ENCODE measurements at regions not wholly inside any gene's neighbourhood (a gene's known extent, or its start where the extent isn't known, plus 50 kb on each side); places are given as distances from the start of the nearest gene placed in this dataset.

DNA sequence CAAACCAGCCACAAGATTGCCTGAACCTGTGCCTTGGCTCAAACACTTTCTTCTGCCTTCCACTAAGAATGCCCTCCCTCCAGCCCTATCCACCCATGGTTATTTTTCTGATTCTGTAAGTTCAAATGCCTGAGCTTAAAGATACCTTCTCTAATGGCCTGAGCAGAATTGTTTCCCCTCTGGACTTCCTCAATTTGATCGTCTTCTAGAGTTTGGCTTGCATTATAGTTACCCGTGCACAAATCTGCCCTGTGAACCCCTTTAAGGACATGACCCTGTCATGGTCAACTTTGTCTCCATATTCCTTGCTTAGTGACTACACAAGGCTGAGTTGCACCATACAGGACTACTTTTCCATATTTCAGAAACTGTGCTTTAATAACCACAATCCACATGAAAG, 481.0 kb downstream of the FOXO1 start:
- H3K36me3 ChIP-seq (ENCODE audit: control insufficient read depth in 2 of 2, insufficient read depth in 2 of 2, low read length in 1 of 2): no peaks in the 10 kb centered on the region
- no peaks in the 10 kb centered on the region for H3K79me2 ChIP-seq (ENCODE audit: control insufficient read depth, insufficient read depth, low read length)
- intact Hi-C loops (cut with micrococcal nuclease; ENCODE audit: unreplicated experiment): no loop called here
- no peak overlapping the region for H3K4me3 ChIP-seq
- WGBS (ENCODE audit: insufficient coverage, insufficient replicate concordance, low lambda C conversion rate, missing lambda C conversion rate): 14% methylated on average over 2 of the region's 2 CpGs
- no peak overlapping the region for H3K27ac ChIP-seq (ENCODE audit: control insufficient read depth, insufficient read depth)
- POLR2A ChIA-PET: no interaction called here
- RAD21 ChIA-PET (ENCODE audit: unreplicated experiment): no interaction called here
- H3K4me1 ChIP-seq (ENCODE audit: control insufficient read depth, insufficient read depth, low read length): no peaks in the 10 kb centered on the region
- peak; percentile 38; the same call in 1 of the 2 replicates for TF ChIP-seq SPI1 (IDR thresholded peaks at IDR 0.05; ENCODE audit: borderline replicate concordance, insufficient read depth, low read depth, low read length)
- no peak for TF ChIP-seq YBX1 (IDR thresholded peaks at IDR 0.05)
- TF ChIP-seq RUNX3 (IDR thresholded peaks at IDR 0.05; ENCODE audit: low read length): 0 out of 2 replicates have a peak, but pooled peaks have one; percentile 7
- no TSS peak for BruUV-seq (replicated peaks)
- CTCF ChIA-PET: interaction anchor here (0.6 kb wide), 1 partner anchor 247 kb away, joined by 3 read pairs; no protein-coding TSS in a partner anchor
- no peak for DNase-seq (ENCODE audit: low read depth, low spot score)
- H2AFZ ChIP-seq (ENCODE audit: control insufficient read depth, low read depth, low read length): no peak overlapping the region
- no peaks in the 10 kb centered on the region for H3K9me3 ChIP-seq (replicated peaks; ENCODE audit: control insufficient read depth, insufficient read depth, low read length)
- SMC1A ChIA-PET (ENCODE audit: uncharacterized antibody, unreplicated experiment): interaction anchor here (1.1 kb wide), 1 partner anchor 85 kb away, joined by 3 read pairs; no protein-coding TSS in a partner anchor
- no peak for FAIRE-seq
- H4K20me1 ChIP-seq (ENCODE audit: control insufficient read depth, insufficient read depth): no peaks in the 10 kb centered on the region
- no peak for ATAC-seq
- in situ Hi-C loops (cut with MboI): no loop called here
- peaks cover 3 to 4% of the 10 kb centered on the region in 2 experiments for H3K27me3 ChIP-seq (replicated peaks in 1 of 2; ENCODE audit: control insufficient read depth in 2 of 2, insufficient read depth in 2 of 2, low read length in 1 of 2)
- no peak overlapping the region for H3K4me2 ChIP-seq (ENCODE audit: control insufficient read depth, insufficient read depth)
- H3K9ac ChIP-seq (ENCODE audit: control insufficient read depth, insufficient read depth, low read length): no peak overlapping the region

- Histone ChIP-seq H2AFZ (ENCODE audit: control insufficient read depth, low read depth, low read length) (no peak overlapping the region), H3K9ac (ENCODE audit: control insufficient read depth, insufficient read depth, low read length) (no peak overlapping the region), H3K9me3 (replicated peaks; ENCODE audit: control insufficient read depth, insufficient read depth, low read length) (no peaks in the 10 kb centered on the region), H3K79me2 (ENCODE audit: control insufficient read depth, insufficient read depth, low read length) (no peaks in the 10 kb centered on the region), H3K36me3 (ENCODE audit: control insufficient read depth in 2 of 2, insufficient read depth in 2 of 2, low read length in 1 of 2) (no peaks in the 10 kb centered on the region), H3K4me1 (ENCODE audit: control insufficient read depth, insufficient read depth, low read length) (no peaks in the 10 kb centered on the region), H3K4me3 (no peak overlapping the region), H3K27me3 (replicated peaks in 1 of 2; ENCODE audit: control insufficient read depth in 2 of 2, insufficient read depth in 2 of 2, low read length in 1 of 2) (peaks cover 3 to 4% of the 10 kb centered on the region in 2 experiments), H3K27ac (ENCODE audit: control insufficient read depth, insufficient read depth) (no peak overlapping the region), H4K20me1 (ENCODE audit: control insufficient read depth, insufficient read depth) (no peaks in the 10 kb centered on the region), H3K4me2 (ENCODE audit: control insufficient read depth, insufficient read depth) (no peak overlapping the region)
- ChIA-PET CTCF (interaction anchor here (0.6 to 1.5 kb wide), 2 partner anchors 12 to 248 kb away, joined by 3 read pairs; no protein-coding TSS in a partner anchor), RAD21 (ENCODE audit: unreplicated experiment) (no interaction called here), POLR2A (no interaction called here), SMC1A (ENCODE audit: uncharacterized antibody, unreplicated experiment) (no interaction called here)
- DNase-seq (ENCODE audit: low read depth, low spot score) (no peak), ATAC-seq (no peak), FAIRE-seq (no peak)
- no TSS peak for BruUV-seq (replicated peaks)
- intact Hi-C loops (cut with micrococcal nuclease; ENCODE audit: unreplicated experiment): no loop called here
- 11% methylated on average over 3 of the region's 3 CpGs for WGBS (ENCODE audit: insufficient coverage, insufficient replicate concordance, low lambda C conversion rate, missing lambda C conversion rate)
- in situ Hi-C loops (cut with MboI): no loop called here
- TF ChIP-seq SMC3 (IDR thresholded peaks at IDR 0.05; ENCODE audit: borderline replicate concordance, low read length): no peak
- no peak for TF ChIP-seq POU2F2 (IDR thresholded peaks at IDR 0.05; ENCODE audit: borderline replicate concordance, low read depth, low read length)
- TF ChIP-seq LARP7 (IDR thresholded peaks at IDR 0.05): no peak
- TF ChIP-seq CREB1 (IDR thresholded peaks at IDR 0.05; ENCODE audit: low read depth): no peak
- no peak for TF ChIP-seq RCOR1 (conservative IDR thresholded peaks at IDR 0.05; ENCODE audit: low read depth, low read length)
- no peak for TF ChIP-seq PRDM15 (CRISPR knock-in tag; IDR thresholded peaks at IDR 0.05)
- no peak for TF ChIP-seq BHLHE40 (IDR thresholded peaks at IDR 0.05; ENCODE audit: borderline replicate concordance in 1 of 2, low read depth in 2 of 2, low read length in 1 of 2)
- no peak for TF ChIP-seq ZBTB40 (IDR thresholded peaks at IDR 0.05; ENCODE audit: borderline replicate concordance)
Measured at GRCh38 chr13:40186041-40186440, 480.4 kb downstream of the FOXO1 start.
